ENCODE measurements at regions not wholly inside any gene's neighbourhood (a gene's known extent, or its start where the extent isn't known, plus 50 kb on each side); places are given as distances from the start of the nearest gene placed in this dataset.

DNA sequence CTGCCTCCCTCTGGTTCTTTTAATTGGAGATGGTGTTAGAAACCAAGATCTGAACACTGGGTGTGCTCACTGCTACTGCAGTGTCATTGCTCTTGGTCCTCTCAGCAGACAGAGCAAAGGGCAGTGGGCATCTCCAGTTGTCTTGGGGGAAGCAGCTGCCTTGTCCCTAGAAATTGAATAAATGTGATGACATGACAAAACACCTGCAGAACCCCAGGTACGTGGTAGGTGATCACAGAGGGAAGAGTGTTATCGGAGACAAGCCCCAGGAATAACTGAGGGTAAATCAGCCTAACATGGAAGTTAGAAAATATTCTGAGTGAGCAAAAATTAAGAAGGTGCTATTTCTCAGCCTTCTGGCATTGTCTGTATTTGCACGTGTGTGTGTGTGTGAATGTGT lies 311.9 kb upstream of the HDAC4 start:
- DNase-seq (ENCODE audit: low read depth), result no peak
- TF ChIP-seq, protein P1, sequence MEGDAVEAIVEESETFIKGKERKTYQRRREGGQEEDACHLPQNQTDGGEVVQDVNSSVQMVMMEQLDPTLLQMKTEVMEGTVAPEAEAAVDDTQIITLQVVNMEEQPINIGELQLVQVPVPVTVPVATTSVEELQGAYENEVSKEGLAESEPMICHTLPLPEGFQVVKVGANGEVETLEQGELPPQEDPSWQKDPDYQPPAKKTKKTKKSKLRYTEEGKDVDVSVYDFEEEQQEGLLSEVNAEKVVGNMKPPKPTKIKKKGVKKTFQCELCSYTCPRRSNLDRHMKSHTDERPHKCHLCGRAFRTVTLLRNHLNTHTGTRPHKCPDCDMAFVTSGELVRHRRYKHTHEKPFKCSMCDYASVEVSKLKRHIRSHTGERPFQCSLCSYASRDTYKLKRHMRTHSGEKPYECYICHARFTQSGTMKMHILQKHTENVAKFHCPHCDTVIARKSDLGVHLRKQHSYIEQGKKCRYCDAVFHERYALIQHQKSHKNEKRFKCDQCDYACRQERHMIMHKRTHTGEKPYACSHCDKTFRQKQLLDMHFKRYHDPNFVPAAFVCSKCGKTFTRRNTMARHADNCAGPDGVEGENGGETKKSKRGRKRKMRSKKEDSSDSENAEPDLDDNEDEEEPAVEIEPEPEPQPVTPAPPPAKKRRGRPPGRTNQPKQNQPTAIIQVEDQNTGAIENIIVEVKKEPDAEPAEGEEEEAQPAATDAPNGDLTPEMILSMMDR (conservative IDR thresholded peaks at IDR 0.05; ENCODE audit: low read length), result no peak
- H3K4me3 ChIP-seq (ENCODE audit: low read length), result no peak overlapping the region

- no peak overlapping the region for H3K4me3 ChIP-seq (ENCODE audit: low read length)
- TF ChIP-seq, protein P1 (conservative IDR thresholded peaks at IDR 0.05; ENCODE audit: low read length), result no peak
- DNase-seq (ENCODE audit: low read depth), result no peak
These were observed 311.2 kb upstream of the HDAC4 start for GRCh38 chr2:239711911-239712570.

- no peak for DNase-seq (ENCODE audit: low read depth)
- no peak overlapping the region for H3K4me3 ChIP-seq (ENCODE audit: low read length)
- TF ChIP-seq, protein P1 (conservative IDR thresholded peaks at IDR 0.05; ENCODE audit: low read length), result no peak
These were observed 310.4 kb upstream of the HDAC4 start for GRCh38 chr2:239710953-239711861.

- H3K4me3 ChIP-seq (ENCODE audit: low read length), result no peak overlapping the region
- TF ChIP-seq, protein P1 (conservative IDR thresholded peaks at IDR 0.05; ENCODE audit: low read length), result no peak
- no peak for DNase-seq (ENCODE audit: low read depth)
These were observed 305.5 kb upstream of the HDAC4 start for GRCh38 chr2:239706367-239706766.

DNA sequence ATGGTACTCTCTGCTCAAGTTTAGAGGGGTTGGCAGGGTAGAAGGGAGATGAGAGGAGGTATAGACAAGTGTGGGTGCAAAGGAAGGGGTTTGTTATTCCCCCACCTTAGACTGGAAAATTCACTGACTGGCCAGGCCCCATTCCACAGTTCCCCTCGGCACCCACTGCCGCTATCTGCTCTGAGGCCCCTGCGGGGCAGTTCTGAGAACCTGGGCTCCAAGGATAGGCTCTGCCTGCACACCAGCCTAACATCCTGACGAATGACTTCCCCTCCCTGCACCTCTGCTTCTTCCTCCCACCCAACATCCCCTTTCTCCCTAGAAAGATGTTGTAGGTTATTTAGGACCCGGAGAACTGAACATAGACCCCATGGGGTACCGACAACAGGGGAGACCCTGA lies 303.9 kb upstream of the HDAC4 start:
- H3K4me3 ChIP-seq (ENCODE audit: low read length), result no peak overlapping the region
- TF ChIP-seq, protein P1 (conservative IDR thresholded peaks at IDR 0.05; ENCODE audit: low read length), result no peak
- DNase-seq (ENCODE audit: low read depth), result no peak

- H3K4me3 ChIP-seq (ENCODE audit: low read length), result no peak overlapping the region
- TF ChIP-seq, protein P1 (conservative IDR thresholded peaks at IDR 0.05; ENCODE audit: low read length), result no peak
- DNase-seq (ENCODE audit: low read depth), result no peak
These were observed 303.0 kb upstream of the HDAC4 start for GRCh38 chr2:239703834-239704233.
